Stimulated activated CD8-positive, alpha-beta memory T cell treated with anti-CD3 and anti-CD28 coated beads, Interleukin-4, amount 100 ng/mL, for 48 hours (primary cell): ENCODE measurements at regions not wholly inside any gene's neighbourhood (a gene's known extent, or its start where the extent isn't known, plus 50 kb on each side); places are given as distances from the start of the nearest gene placed in this dataset.
"Not testable (repeated sequence)": the region's sequence is repeated elsewhere in the genome, so short reads cannot be mapped to it uniquely, and the experiment has no call there.

Experiments
- DNase-seq: peaks from one replicate; pipeline ENCODE4 v3.0.0-alpha.2; 2020

GRCh38 chr5:74497706-74498105, 142.8 kb downstream of the ENC1 start:
- no peak for DNase-seq

- DNase-seq: no peak
These were observed 147.1 kb downstream of the ENC1 start for GRCh38 chr5:74493411-74493810.

- no peak for DNase-seq
These were observed 148.3 kb downstream of the ENC1 start for GRCh38 chr5:74492230-74492629.

- DNase-seq: no peak
These were observed 148.9 kb downstream of the ENC1 start for GRCh38 chr5:74491586-74491985.

- no peak for DNase-seq
These were observed 149.7 kb downstream of the ENC1 start for GRCh38 chr5:74490814-74491213.

GRCh38 chr5:74482990-74483389, 157.5 kb downstream of the ENC1 start:
- no peak for DNase-seq

GRCh38 chr5:74482523-74482922, 158.0 kb downstream of the ENC1 start:
- DNase-seq: no peak

- DNase-seq: not testable (repeated sequence)
These were observed 159.2 kb downstream of the ENC1 start for GRCh38 chr5:74481357-74481756.

GRCh38 chr5:74480201-74480600, 160.3 kb downstream of the ENC1 start:
- DNase-seq: no peak

GRCh38 chr5:74478328-74478727, 162.2 kb downstream of the ENC1 start:
- no peak for DNase-seq

- DNase-seq: no peak
These were observed 162.8 kb downstream of the ENC1 start for GRCh38 chr5:74477761-74478160.

- DNase-seq: no peak
These were observed 163.6 kb downstream of the ENC1 start for GRCh38 chr5:74476819-74477453.

GRCh38 chr5:74476046-74476818, 164.3 kb downstream of the ENC1 start:
- no peak for DNase-seq

GRCh38 chr5:74471875-74472274, 168.7 kb downstream of the ENC1 start:
- no peak for DNase-seq

GRCh38 chr5:74469234-74469994, 171.1 kb downstream of the ENC1 start:
- DNase-seq: no peak

GRCh38 chr5:74468421-74468820, 172.1 kb downstream of the ENC1 start:
- no peak for DNase-seq

- DNase-seq: no peak
These were observed 174.8 kb downstream of the ENC1 start for GRCh38 chr5:74465724-74466123.

GRCh38 chr5:74464512-74465209, 175.9 kb downstream of the ENC1 start:
- no peak for DNase-seq

- no peak for DNase-seq
These were observed 178.2 kb downstream of the ENC1 start for GRCh38 chr5:74462356-74462755.

GRCh38 chr5:74461251-74461650, 179.3 kb downstream of the ENC1 start:
- no peak for DNase-seq

GRCh38 chr5:74460694-74461093, 179.8 kb downstream of the ENC1 start:
- DNase-seq: no peak

- DNase-seq: no peak
These were observed 180.5 kb downstream of the ENC1 start for GRCh38 chr5:74459984-74460383.

GRCh38 chr5:74457876-74458275, 182.7 kb downstream of the ENC1 start:
- no peak for DNase-seq
